ENCODE measurements at regions not wholly inside any gene's neighbourhood (a gene's known extent, or its start where the extent isn't known, plus 50 kb on each side); places are given as distances from the start of the nearest gene placed in this dataset.
A peak's percentile ranks its signal among the peaks of the same experiment; 100 is the strongest.

DNA sequence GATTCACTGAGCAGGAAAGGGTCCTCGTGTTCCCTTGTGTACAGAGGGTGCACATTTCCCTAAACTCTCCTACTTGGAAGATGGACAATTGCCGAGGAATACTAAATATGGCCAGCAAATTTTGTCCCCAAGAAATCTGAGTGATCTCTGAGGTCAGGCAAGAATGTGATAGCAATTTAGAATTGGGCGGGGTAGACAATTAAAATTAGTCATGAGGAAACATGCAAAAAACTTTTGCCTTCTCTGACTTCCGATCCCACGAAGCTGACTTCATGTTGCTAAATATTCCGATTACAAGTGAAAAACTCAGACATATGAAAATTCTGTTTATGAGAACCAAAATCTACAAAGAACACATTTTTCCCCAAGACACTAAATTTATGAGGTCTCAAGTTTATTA, 453.9 kb upstream of the ZFP42 start:
- no peak overlapping the region for H3K27ac ChIP-seq (ENCODE audit: poor library complexity, severe bottlenecking)

DNA sequence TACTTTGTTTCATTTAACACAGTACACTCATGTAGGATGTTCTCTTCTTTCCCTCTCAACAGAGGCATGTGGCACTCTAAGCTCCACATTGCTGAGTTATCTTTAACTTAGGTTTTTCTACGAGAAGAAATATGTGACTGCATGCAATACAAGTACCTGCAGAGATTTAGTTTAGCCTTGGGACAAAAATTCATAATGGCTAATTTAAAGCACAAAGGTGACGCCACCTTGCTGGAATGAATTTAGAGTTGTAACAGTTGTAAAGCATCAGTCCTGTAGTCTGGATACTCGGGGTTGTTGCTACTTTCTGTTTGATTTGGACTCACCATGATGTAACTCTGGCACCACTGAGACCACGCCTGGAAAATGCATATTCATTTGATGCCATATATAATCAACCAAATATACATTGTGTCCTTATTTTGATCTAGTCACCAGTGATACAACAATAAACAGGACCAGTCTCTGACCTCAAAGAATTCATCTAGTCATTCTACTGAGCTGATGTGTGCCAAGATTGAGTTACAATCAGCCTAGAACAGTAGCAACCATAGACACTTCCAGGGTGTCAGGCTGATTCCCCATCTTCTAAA, 451.0 kb upstream of the ZFP42 start:
- Histone ChIP-seq H3K36me3 (ENCODE audit: low read depth) (no peaks in the 10 kb centered on the region), H3K27me3 (ENCODE audit: insufficient read depth, poor library complexity, severe bottlenecking) (no peaks in the 10 kb centered on the region), H3K27ac (ENCODE audit: poor library complexity, severe bottlenecking) (no peak overlapping the region), H3K4me1 (ENCODE audit: insufficient read depth, poor library complexity, severe bottlenecking) (peaks cover 11% of the 10 kb centered on the region), H3K4me3 (ENCODE audit: severe bottlenecking) (no peak overlapping the region), H3K9me3 (ENCODE audit: severe bottlenecking) (no peaks in the 10 kb centered on the region)
- TF ChIP-seq, protein P1, sequence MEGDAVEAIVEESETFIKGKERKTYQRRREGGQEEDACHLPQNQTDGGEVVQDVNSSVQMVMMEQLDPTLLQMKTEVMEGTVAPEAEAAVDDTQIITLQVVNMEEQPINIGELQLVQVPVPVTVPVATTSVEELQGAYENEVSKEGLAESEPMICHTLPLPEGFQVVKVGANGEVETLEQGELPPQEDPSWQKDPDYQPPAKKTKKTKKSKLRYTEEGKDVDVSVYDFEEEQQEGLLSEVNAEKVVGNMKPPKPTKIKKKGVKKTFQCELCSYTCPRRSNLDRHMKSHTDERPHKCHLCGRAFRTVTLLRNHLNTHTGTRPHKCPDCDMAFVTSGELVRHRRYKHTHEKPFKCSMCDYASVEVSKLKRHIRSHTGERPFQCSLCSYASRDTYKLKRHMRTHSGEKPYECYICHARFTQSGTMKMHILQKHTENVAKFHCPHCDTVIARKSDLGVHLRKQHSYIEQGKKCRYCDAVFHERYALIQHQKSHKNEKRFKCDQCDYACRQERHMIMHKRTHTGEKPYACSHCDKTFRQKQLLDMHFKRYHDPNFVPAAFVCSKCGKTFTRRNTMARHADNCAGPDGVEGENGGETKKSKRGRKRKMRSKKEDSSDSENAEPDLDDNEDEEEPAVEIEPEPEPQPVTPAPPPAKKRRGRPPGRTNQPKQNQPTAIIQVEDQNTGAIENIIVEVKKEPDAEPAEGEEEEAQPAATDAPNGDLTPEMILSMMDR (IDR thresholded peaks at IDR 0.05; ENCODE audit: poor library complexity, severe bottlenecking) = no peak
- ATAC-seq (ENCODE audit: low read depth) (no peak), DNase-seq (ENCODE audit: low spot score) (no peak)

More for the DNA sequence above, 453.9 kb upstream of the ZFP42 start:
- H3K27me3 ChIP-seq (ENCODE audit: insufficient read depth, poor library complexity, severe bottlenecking) = no peaks in the 10 kb centered on the region
- no peaks in the 10 kb centered on the region for H3K36me3 ChIP-seq (ENCODE audit: low read depth)
- no peak for DNase-seq (ENCODE audit: low spot score)
- ATAC-seq (ENCODE audit: low read depth) = no peak
- TF ChIP-seq, protein P1 (IDR thresholded peaks at IDR 0.05; ENCODE audit: poor library complexity, severe bottlenecking) = no peak
- H3K4me3 ChIP-seq (ENCODE audit: severe bottlenecking) = no peak overlapping the region
- H3K4me1 ChIP-seq (ENCODE audit: insufficient read depth, poor library complexity, severe bottlenecking) = no peaks in the 10 kb centered on the region
- no peaks in the 10 kb centered on the region for H3K9me3 ChIP-seq (ENCODE audit: severe bottlenecking)

DNA sequence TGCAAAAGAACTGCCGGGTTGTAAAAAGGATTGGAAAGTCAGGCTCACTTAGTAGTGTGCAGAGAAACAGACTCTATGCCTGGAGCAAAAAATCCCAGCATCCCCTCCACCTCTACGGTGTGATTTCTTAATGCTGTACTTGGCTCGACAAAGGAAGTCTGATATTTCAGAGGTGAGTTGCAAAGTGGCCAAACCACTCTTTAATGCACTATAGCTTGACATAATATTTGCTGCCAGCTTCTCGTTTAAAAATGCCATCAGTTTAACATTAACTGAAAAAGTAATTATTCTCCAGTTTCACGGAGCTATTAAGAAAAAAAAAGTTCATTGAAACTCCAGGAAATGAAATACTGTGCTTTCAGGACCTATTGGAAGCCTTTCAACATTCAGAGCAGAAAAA, 448.3 kb upstream of the ZFP42 start:
- no peaks in the 10 kb centered on the region for H3K9me3 ChIP-seq (ENCODE audit: severe bottlenecking)
- DNase-seq (ENCODE audit: low spot score) = no peak
- peaks cover 20% of the 10 kb centered on the region for H3K4me1 ChIP-seq (ENCODE audit: insufficient read depth, poor library complexity, severe bottlenecking)
- ATAC-seq (ENCODE audit: low read depth) = peak; percentile 75
- peak overlapping the region; percentile 6 for H3K27ac ChIP-seq (ENCODE audit: poor library complexity, severe bottlenecking)
- H3K4me3 ChIP-seq (ENCODE audit: severe bottlenecking) = no peak overlapping the region
- TF ChIP-seq, protein P1 (IDR thresholded peaks at IDR 0.05; ENCODE audit: poor library complexity, severe bottlenecking) = no peak
- no peaks in the 10 kb centered on the region for H3K27me3 ChIP-seq (ENCODE audit: insufficient read depth, poor library complexity, severe bottlenecking)
- H3K36me3 ChIP-seq (ENCODE audit: low read depth) = no peaks in the 10 kb centered on the region

DNA sequence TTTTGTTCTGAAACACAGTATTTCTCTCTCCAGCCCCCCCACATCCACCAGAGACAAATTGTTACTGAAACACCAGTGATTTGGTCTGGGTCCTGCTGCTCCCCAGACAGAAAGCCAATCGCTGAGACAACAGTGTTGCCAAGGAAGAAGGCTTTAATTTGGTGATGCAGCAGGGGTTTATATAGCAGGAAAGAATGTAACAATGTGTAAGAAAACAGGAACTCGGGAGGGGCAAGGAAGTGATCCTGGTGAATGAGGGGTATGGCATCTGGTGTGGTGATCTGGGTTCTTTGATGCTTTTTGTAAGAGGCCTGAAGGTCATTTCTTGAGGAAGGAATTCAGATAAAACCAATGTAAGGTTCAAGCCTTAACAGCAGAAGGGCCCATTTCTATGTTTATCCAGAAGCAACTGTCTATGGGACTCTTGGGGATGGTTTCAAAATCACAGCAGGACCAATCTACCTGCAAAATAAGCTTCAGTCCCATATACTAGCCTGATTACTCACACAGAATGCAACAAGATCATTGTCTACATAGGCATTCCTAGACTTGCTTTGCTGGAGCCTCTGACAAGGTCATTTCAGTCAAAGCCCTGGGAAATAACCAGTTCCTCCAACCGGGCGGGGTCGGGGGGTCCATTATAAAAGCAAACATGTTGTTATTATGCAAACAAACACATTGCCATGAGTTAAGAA, 445.2 kb upstream of the ZFP42 start:
- peak; percentile 71 for ATAC-seq (ENCODE audit: low read depth)
- H3K27me3 ChIP-seq (ENCODE audit: insufficient read depth, poor library complexity, severe bottlenecking) = no peaks in the 10 kb centered on the region
- no peak for DNase-seq (ENCODE audit: low spot score)
- no peaks in the 10 kb centered on the region for H3K36me3 ChIP-seq (ENCODE audit: low read depth)
- peak overlapping the region; percentile 30 for H3K27ac ChIP-seq (ENCODE audit: poor library complexity, severe bottlenecking)
- TF ChIP-seq, protein P1 (IDR thresholded peaks at IDR 0.05; ENCODE audit: poor library complexity, severe bottlenecking) = no peak
- H3K9me3 ChIP-seq (ENCODE audit: severe bottlenecking) = no peaks in the 10 kb centered on the region
- peaks cover 20% of the 10 kb centered on the region for H3K4me1 ChIP-seq (ENCODE audit: insufficient read depth, poor library complexity, severe bottlenecking)
- H3K4me3 ChIP-seq (ENCODE audit: severe bottlenecking) = no peak overlapping the region

DNA sequence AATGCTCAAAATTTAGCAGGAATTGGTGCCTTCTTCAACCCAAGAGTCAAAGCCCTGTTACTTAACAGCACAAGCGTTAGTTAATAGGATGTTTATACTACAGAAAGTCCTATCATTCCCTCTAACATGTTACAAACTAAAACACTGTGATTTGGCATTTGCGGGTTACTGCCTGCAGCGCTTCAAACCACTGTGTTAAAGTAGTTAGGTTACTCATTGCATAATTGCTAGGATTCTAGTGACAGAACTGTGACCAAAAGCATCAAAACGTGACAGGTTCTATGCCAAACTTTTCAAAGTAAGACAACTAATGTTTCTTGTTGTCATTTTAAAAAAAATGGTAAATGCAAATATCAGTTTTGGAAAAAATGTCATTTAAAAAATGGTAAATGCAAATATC, 442.8 kb upstream of the ZFP42 start:
- no peaks in the 10 kb centered on the region for H3K9me3 ChIP-seq (ENCODE audit: severe bottlenecking)
- no peak overlapping the region for H3K4me3 ChIP-seq (ENCODE audit: severe bottlenecking)
- no peaks in the 10 kb centered on the region for H3K36me3 ChIP-seq (ENCODE audit: low read depth)
- peaks cover 10% of the 10 kb centered on the region for H3K4me1 ChIP-seq (ENCODE audit: insufficient read depth, poor library complexity, severe bottlenecking)
- no peaks in the 10 kb centered on the region for H3K27me3 ChIP-seq (ENCODE audit: insufficient read depth, poor library complexity, severe bottlenecking)
- ATAC-seq (ENCODE audit: low read depth) = no peak
- H3K27ac ChIP-seq (ENCODE audit: poor library complexity, severe bottlenecking) = no peak overlapping the region
- TF ChIP-seq, protein P1 (IDR thresholded peaks at IDR 0.05; ENCODE audit: poor library complexity, severe bottlenecking) = no peak
- DNase-seq (ENCODE audit: low spot score) = no peak

Measured in RWPE2 (cell line).